GM12878 (cell line): ENCODE measurements at regions not wholly inside any gene's neighbourhood (a gene's known extent, or its start where the extent isn't known, plus 50 kb on each side); places are given as distances from the start of the nearest gene placed in this dataset.
"Not testable (repeated sequence)": the region's sequence is repeated elsewhere in the genome, so short reads cannot be mapped to it uniquely, and the experiment has no call there.

Source experiments
- ATAC-seq: fragments of 200-7000 bp; cut with Tn5 transposase; 3 replicates; pipeline ENCODE4 v1.9.1; 2020; ENCODE audit warnings: mild to moderate bottlenecking, moderate library complexity
- BruUV-seq: library from RNA; stranded (reverse); fragments of 400-500 nt; replicated peaks from 2 replicates; lab custom pipeline; 2021; lab: Mats Ljungman, UMichigan
- CTCF ChIA-PET: fragments of 300-600 bp; sonication (Branson Sonifier 250); formaldehyde crosslinking; extraction: SDS; loops from one replicate; lab custom pipeline; 2021; ENCODE audit warnings: inconsistent platforms; lab: Yijun Ruan, JAX
- POLR2A ChIA-PET: fragments of 350-600 bp; formaldehyde crosslinking; extraction: SDS; loops from one replicate; lab custom pipeline; 2021; ENCODE audit warnings: inconsistent platforms; lab: Charles Lee
- RAD21 ChIA-PET: fragments of 300-600 bp; sonication (Branson Sonifier 250); formaldehyde crosslinking; loops from one replicate; lab custom pipeline; 2023; ENCODE audit warnings: antibody characterized with exemption; ENCODE audit not compliant: unreplicated experiment; lab: Charles Lee
- SMC1A ChIA-PET: fragments of 300-600 bp; sonication (Branson Sonifier 250); formaldehyde crosslinking; loops from one replicate; lab custom pipeline; 2023; ENCODE audit not compliant: unreplicated experiment, uncharacterized antibody; lab: Charles Lee
- DNase-seq: peaks from one replicate; pipeline ENCODE4 v3.0.0-alpha.2; 2011; ENCODE audit warnings: low read depth, low spot score
- FAIRE-seq: peaks from 3 replicates; lab custom pipeline; 2011; peaks lifted over from hg19 to GRCh38; lab: Jason Lieb, UNC
- H2AFZ ChIP-seq: 2 replicates; pipeline ENCODE4 v1.6.0; 2011; ENCODE audit warnings: low read depth, low read length, control low read depth; ENCODE audit not compliant: control insufficient read depth
- H3K27ac ChIP-seq: 2 replicates; pipeline ENCODE4 v1.5.1; 2011; ENCODE audit warnings: control low read depth; ENCODE audit not compliant: control insufficient read depth, insufficient read depth
- H3K27me3 ChIP-seq, 2 experiments: replicated peaks in 1 of 2; 2 replicates each; pipeline versions ENCODE4 v1.6.0 to v1.6.1; 2011; ENCODE audit warnings: low read length in 1 of 2; ENCODE audit not compliant: control insufficient read depth in 2 of 2, insufficient read depth in 2 of 2
- H3K36me3 ChIP-seq, 2 experiments: 2 replicates each; pipeline ENCODE4 v1.5.1; 2011; ENCODE audit warnings: low read length in 1 of 2; ENCODE audit not compliant: control insufficient read depth in 2 of 2, insufficient read depth in 2 of 2
- H3K4me1 ChIP-seq: 2 replicates; pipeline ENCODE4 v1.6.1; 2011; ENCODE audit warnings: mild to moderate bottlenecking, low read length, moderate library complexity, mixed read lengths; ENCODE audit not compliant: control insufficient read depth, insufficient read depth
- H3K4me2 ChIP-seq: 2 replicates; pipeline ENCODE4 v1.6.0; 2011; ENCODE audit warnings: control low read depth; ENCODE audit not compliant: control insufficient read depth, insufficient read depth
- H3K4me3 ChIP-seq: fragments of 200-600 bp; sonication (generic); 2 replicates; pipeline ENCODE4 v1.5.1; 2016
- H3K79me2 ChIP-seq: 2 replicates; pipeline ENCODE4 v1.6.0; 2011; ENCODE audit warnings: low read length; ENCODE audit not compliant: control insufficient read depth, insufficient read depth
- H3K9ac ChIP-seq: 2 replicates; pipeline ENCODE4 v1.8.0; 2011; ENCODE audit warnings: low read length, control low read depth, mixed read lengths; ENCODE audit not compliant: control insufficient read depth, insufficient read depth
- H3K9me3 ChIP-seq: replicated peaks from 3 replicates; pipeline ENCODE4 v1.5.1; 2011; ENCODE audit warnings: mild to moderate bottlenecking, low read length; ENCODE audit not compliant: control insufficient read depth, insufficient read depth
- H4K20me1 ChIP-seq: 2 replicates; pipeline ENCODE4 v1.6.0; 2011; ENCODE audit not compliant: control insufficient read depth, insufficient read depth
- ETV6 ChIP-seq, 2 experiments: fragments of 450-650 bp in 1 of 2; IDR thresholded peaks in 1 of 2; conservative IDR thresholded peaks in 1 of 2; 2 replicates each; pipeline ENCODE4 v1.6.1; 2014; ENCODE audit warnings: antibody characterized with exemption in 1 of 2, borderline replicate concordance in 1 of 2, low read depth in 1 of 2, mild to moderate bottlenecking in 1 of 2, moderate library complexity in 1 of 2
- GABPA ChIP-seq: IDR thresholded peaks from 2 replicates; pipeline ENCODE4 v1.6.1; 2014; ENCODE audit warnings: antibody characterized with exemption, low read depth, mild to moderate bottlenecking, inconsistent platforms
- MTA2 ChIP-seq: fragments of 450-650 bp; IDR thresholded peaks from 2 replicates; pipeline ENCODE4 v1.6.1; 2016; ENCODE audit warnings: low read depth, mild to moderate bottlenecking, moderate library complexity
- NRF1 ChIP-seq: conservative IDR thresholded peaks from 2 replicates; pipeline ENCODE4 v1.6.1; 2011; ENCODE audit warnings: mild to moderate bottlenecking, low read depth, low read length, improper control_type of control experiment
- PML ChIP-seq: IDR thresholded peaks from 2 replicates; pipeline ENCODE4 v1.6.1; 2012; ENCODE audit warnings: low read length, inconsistent platforms
- RAD51 ChIP-seq: fragments of 450-650 bp; IDR thresholded peaks from 2 replicates; pipeline ENCODE4 v1.6.1; 2016; ENCODE audit warnings: moderate library complexity, mild to moderate bottlenecking, inconsistent platforms
- RCOR1 ChIP-seq: conservative IDR thresholded peaks from 2 replicates; pipeline ENCODE4 v1.6.1; 2012; ENCODE audit warnings: low read depth, low read length, improper control_type of control experiment
- RELA ChIP-seq: fragments of 450-650 bp; IDR thresholded peaks from 2 replicates; pipeline ENCODE4 v1.8.0; 2014; ENCODE audit warnings: borderline replicate concordance; ENCODE audit not compliant: partially characterized antibody
- SIN3A ChIP-seq: IDR thresholded peaks from 2 replicates; pipeline ENCODE4 v1.6.1; 2012; ENCODE audit warnings: low read depth, low read length, improper control_type of control experiment
- SRF ChIP-seq, 2 experiments: IDR thresholded peaks; 2 replicates each; pipeline ENCODE4 v1.6.1; 2011; ENCODE audit warnings: low read depth in 2 of 2, low read length in 2 of 2, mild to moderate bottlenecking in 1 of 2, moderate library complexity in 1 of 2
- ZNF217 ChIP-seq: fragments of 450-650 bp; IDR thresholded peaks from 2 replicates; pipeline ENCODE4 v1.6.1; 2017; ENCODE audit warnings: antibody characterized with exemption, mild to moderate bottlenecking
- WGBS: methylation state at CpG from one replicate; pipeline ENCODE4 v1.1.6; 2016; ENCODE audit warnings: low lambda C conversion rate; ENCODE audit not compliant: insufficient replicate concordance, insufficient coverage; ENCODE audit errors: missing lambda C conversion rate; 5-methylcytosine and 5-hydroxymethylcytosine counted together
- in situ Hi-C: fragments of 300-500 bp; cut with MboI; formaldehyde crosslinking; loops from 9 replicates; pipeline ENCODE4 v1.14.3; 2018; ENCODE audit warnings: mixed read lengths
- intact Hi-C: fragments of 100-400 bp; cut with micrococcal nuclease; formaldehyde crosslinking; loops from one replicate; pipeline ENCODE4 v1.14.2; 2022; ENCODE audit not compliant: unreplicated experiment
- TF ChIP-seq, protein P1 (sequence below): fragments of 450-650 bp; conservative IDR thresholded peaks from 2 replicates; pipeline ENCODE4 v1.6.1; 2017; ENCODE audit warnings: mild to moderate bottlenecking, moderate library complexity
- TF ChIP-seq, protein P2 (sequence below): fragments of 450-650 bp; IDR thresholded peaks from 2 replicates; pipeline ENCODE4 v1.6.1; 2016; ENCODE audit warnings: mild to moderate bottlenecking

DNA sequence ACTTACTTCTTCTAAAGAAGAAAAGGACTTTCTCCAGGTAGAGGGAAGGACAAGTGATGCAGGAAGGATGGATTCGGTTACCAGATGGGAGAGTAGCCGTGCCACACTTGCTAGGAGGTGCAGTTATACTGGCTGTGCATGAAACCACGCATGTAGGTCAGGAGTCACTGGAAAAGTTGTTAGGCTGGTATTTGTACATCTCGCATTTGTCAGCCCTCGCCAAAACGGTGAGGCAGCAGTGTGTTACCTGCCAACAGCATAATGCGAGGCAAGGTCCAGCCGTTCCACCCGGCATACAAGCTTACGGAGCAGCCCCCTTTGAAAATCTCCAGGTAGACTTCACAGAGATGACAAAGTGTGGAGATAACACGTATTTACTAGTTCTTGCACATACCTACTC, 74.5 kb downstream of the DAPL1 start:
- POLR2A ChIA-PET, intact Hi-C loops, RAD21 ChIA-PET, H4K20me1 ChIP-seq, BruUV-seq, ATAC-seq, H3K4me1 ChIP-seq, FAIRE-seq, in situ Hi-C loops, H3K4me3 ChIP-seq, DNase-seq, H2AFZ ChIP-seq, SMC1A ChIA-PET, CTCF ChIA-PET, H3K9me3 ChIP-seq, H3K27me3 ChIP-seq, H3K4me2 ChIP-seq, H3K79me2 ChIP-seq, H3K9ac ChIP-seq, H3K27ac ChIP-seq, H3K36me3 ChIP-seq: not testable (repeated sequence)
- WGBS = 65% methylated on average over 11 of the region's 11 CpGs

DNA sequence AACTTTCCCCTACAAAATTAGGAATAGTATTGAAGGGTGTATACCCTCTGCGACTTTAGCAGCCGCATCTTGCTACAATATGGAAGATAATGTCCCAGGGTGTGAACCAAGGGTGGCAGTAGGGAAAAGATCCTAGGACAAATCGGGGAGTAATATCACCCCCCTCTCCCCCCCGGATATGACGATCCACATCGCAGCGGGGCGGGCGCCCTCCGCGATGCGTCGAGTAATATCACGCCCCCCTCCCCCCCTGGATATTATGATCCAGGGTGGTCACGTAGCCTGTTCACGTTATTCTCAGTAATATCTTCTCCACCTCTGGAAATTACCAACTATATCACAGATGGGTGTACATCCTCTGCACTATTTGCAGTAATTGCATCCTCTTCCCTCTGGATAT, 82.9 kb downstream of the DAPL1 start:
- Histone ChIP-seq H3K4me2 (no peak overlapping the region), H3K27ac (no peak overlapping the region), H3K4me3 (no peak overlapping the region), H3K27me3 (no peaks in the 10 kb centered on the region), H2AFZ (no peak overlapping the region), H3K9me3 (no peaks in the 10 kb centered on the region), H4K20me1 (no peaks in the 10 kb centered on the region), H3K36me3 (no peaks in the 10 kb centered on the region), H3K9ac (no peak overlapping the region), H3K79me2 (no peaks in the 10 kb centered on the region), H3K4me1 (no peaks in the 10 kb centered on the region)
- no TSS peak for BruUV-seq
- TF ChIP-seq, protein P1, sequence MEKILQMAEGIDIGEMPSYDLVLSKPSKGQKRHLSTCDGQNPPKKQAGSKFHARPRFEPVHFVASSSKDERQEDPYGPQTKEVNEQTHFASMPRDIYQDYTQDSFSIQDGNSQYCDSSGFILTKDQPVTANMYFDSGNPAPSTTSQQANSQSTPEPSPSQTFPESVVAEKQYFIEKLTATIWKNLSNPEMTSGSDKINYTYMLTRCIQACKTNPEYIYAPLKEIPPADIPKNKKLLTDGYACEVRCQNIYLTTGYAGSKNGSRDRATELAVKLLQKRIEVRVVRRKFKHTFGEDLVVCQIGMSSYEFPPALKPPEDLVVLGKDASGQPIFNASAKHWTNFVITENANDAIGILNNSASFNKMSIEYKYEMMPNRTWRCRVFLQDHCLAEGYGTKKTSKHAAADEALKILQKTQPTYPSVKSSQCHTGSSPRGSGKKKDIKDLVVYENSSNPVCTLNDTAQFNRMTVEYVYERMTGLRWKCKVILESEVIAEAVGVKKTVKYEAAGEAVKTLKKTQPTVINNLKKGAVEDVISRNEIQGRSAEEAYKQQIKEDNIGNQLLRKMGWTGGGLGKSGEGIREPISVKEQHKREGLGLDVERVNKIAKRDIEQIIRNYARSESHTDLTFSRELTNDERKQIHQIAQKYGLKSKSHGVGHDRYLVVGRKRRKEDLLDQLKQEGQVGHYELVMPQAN = no peak
- TF ChIP-seq ETV6 (conservative IDR thresholded peaks at IDR 0.05 in 1 of 2, IDR thresholded peaks at IDR 0.05 in 1 of 2; ENCODE audit: borderline replicate concordance in 1 of 2, low read depth in 1 of 2) (no peak), RAD51 (no peak), SRF (IDR thresholded peaks at IDR 0.05; ENCODE audit: low read depth in 2 of 2, low read length in 2 of 2) (no peak), NRF1 (no peak), MTA2 (no peak), ZNF217 (no peak), RCOR1 (no peak), RELA (no peak), SIN3A (no peak), PML (no peak), GABPA (no peak)
- TF ChIP-seq, protein P2, sequence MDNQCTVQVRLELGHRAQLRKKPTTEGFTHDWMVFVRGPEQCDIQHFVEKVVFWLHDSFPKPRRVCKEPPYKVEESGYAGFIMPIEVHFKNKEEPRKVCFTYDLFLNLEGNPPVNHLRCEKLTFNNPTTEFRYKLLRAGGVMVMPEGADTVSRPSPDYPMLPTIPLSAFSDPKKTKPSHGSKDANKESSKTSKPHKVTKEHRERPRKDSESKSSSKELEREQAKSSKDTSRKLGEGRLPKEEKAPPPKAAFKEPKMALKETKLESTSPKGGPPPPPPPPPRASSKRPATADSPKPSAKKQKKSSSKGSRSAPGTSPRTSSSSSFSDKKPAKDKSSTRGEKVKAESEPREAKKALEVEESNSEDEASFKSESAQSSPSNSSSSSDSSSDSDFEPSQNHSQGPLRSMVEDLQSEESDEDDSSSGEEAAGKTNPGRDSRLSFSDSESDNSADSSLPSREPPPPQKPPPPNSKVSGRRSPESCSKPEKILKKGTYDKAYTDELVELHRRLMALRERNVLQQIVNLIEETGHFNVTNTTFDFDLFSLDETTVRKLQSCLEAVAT = no peak
- POLR2A ChIA-PET = no interaction called here
- 64% methylated on average over 16 of the region's 16 CpGs for WGBS
- in situ Hi-C loops = no loop called here
- DNase-seq = no peak
- RAD21 ChIA-PET = no interaction called here
- CTCF ChIA-PET = no interaction called here
- intact Hi-C loops = no loop called here
- SMC1A ChIA-PET = no interaction called here
- FAIRE-seq = no peak
- ATAC-seq = no peak
